Stimulated activated CD8-positive, alpha-beta memory T cell treated with anti-CD3 and anti-CD28 coated beads, Interleukin-2, amount 100 ng/mL, for 48 hours (primary cell): ENCODE measurements at regions not wholly inside any gene's neighbourhood (a gene's known extent, or its start where the extent isn't known, plus 50 kb on each side); places are given as distances from the start of the nearest gene placed in this dataset.

Source experiments
- DNase-seq, 2 donors: peaks; one replicate each; pipeline ENCODE4 v3.0.0-alpha.2; 2020; ENCODE audit warnings: low read depth in 2 of 2

GRCh38 chr4:38230121-38230801 is 270.1 kb downstream of the PTTG2 start:
- DNase-seq: no peak

GRCh38 chr4:38230821-38231563 is 270.8 kb downstream of the PTTG2 start:
- DNase-seq: no peak

GRCh38 chr4:38231626-38232025 is 271.4 kb downstream of the PTTG2 start:
- no peak for DNase-seq

- no peak for DNase-seq
Measured at GRCh38 chr4:38232741-38233140, 272.5 kb downstream of the PTTG2 start.

GRCh38 chr4:38233727-38234480 is 273.7 kb downstream of the PTTG2 start:
- DNase-seq: no peak

GRCh38 chr4:38235354-38235753 is 275.2 kb downstream of the PTTG2 start:
- DNase-seq: no peak

GRCh38 chr4:38236003-38236402 is 275.8 kb downstream of the PTTG2 start:
- DNase-seq: no peak

- DNase-seq: no peak
Measured at GRCh38 chr4:38236503-38236902, 276.3 kb downstream of the PTTG2 start.

GRCh38 chr4:38237139-38237538 is 276.9 kb downstream of the PTTG2 start:
- DNase-seq: no peak

- DNase-seq: no peak
Measured at GRCh38 chr4:38241541-38241940, 281.3 kb downstream of the PTTG2 start.

GRCh38 chr4:38242101-38242500 is 281.9 kb downstream of the PTTG2 start:
- no peak for DNase-seq

GRCh38 chr4:38242822-38243387 is 282.7 kb downstream of the PTTG2 start:
- no peak for DNase-seq

GRCh38 chr4:38243388-38244053 is 283.3 kb downstream of the PTTG2 start:
- no peak for DNase-seq

GRCh38 chr4:38254825-38255224 is 294.6 kb downstream of the PTTG2 start:
- DNase-seq: no peak

GRCh38 chr4:38255572-38255971 is 295.4 kb downstream of the PTTG2 start:
- DNase-seq: no peak

- no peak for DNase-seq
Measured at GRCh38 chr4:38266616-38267015, 306.4 kb downstream of the PTTG2 start.

- no peak for DNase-seq
Measured at GRCh38 chr4:38268108-38268820, 308.1 kb downstream of the PTTG2 start.

GRCh38 chr4:38268837-38269236 is 308.6 kb downstream of the PTTG2 start:
- no peak for DNase-seq

GRCh38 chr4:38273407-38273806 is 313.2 kb downstream of the PTTG2 start:
- DNase-seq: no peak

GRCh38 chr4:38275331-38276100 is 315.3 kb downstream of the PTTG2 start:
- DNase-seq: no peak
